HT-29 (cell line): ENCODE measurements at regions not wholly inside any gene's neighbourhood (a gene's known extent, or its start where the extent isn't known, plus 50 kb on each side); places are given as distances from the start of the nearest gene placed in this dataset.
A peak's percentile ranks its signal among the peaks of the same experiment; 100 is the strongest.

Source experiments
- DNase-seq: peaks from one replicate; pipeline ENCODE4 v3.0.0-alpha.2; 2015; ENCODE audit warnings: low spot score

- no peak for DNase-seq
Observed at GRCh38 chr10:70939441-70940003, 51.2 kb upstream of the PCBD1 start.

DNA sequence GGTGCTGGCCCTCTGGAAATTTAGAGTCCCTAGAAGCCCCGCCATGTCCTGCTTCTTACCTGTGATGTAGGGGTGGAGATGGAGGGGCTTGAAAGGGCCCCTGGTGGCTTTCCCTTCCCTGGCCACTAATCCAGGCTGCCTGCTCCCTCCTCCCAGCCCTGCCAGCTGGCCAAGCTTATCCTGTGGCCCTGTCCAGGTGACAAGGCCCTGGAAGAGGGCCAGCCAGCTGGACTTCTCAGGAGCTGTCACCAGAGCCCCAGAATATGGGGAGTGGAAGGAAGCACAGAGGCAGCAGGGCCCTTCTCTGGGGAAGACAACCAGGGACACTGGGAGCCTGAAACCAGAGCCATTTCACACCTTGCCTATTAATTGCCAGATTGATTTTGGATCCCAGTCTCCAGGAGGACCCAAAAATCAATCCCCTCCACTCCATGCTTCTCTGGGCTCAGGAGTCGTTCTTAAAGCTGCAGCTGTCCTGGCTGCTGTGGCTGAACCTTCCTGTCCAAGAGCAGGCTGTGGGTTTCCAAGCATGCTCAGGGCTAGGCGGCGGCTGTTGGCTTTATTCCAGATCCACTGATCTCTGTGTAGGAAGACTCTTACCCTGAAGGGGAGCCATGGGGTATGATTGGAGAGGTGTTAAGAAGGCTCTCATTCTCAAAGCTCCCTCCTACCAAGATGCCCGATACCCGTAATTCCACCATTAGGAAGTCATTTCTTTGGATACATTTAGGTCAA, 52.6 kb upstream of the PCBD1 start:
- peak; percentile 20 for DNase-seq

- no peak for DNase-seq
Observed at GRCh38 chr10:70942125-70942524, 53.8 kb upstream of the PCBD1 start.

DNA sequence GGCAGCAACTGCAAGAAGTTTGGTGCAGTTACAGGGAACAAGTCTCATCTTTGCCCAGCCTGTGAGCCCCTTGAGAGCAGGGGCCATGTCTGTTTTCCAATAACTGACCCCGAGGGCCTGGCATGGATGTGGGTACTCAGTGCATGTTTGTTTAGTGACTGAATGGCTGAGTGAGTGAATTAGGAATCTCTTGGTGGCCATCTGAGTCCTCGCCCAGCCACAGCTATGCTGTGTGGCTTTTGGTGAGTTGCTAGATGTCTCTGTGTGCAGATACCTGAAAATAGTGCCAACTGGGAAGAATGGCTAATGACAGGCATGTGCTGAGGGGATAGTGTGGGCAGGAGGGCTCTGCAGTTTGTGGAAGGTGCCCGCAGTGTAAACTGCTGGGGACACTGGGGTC, 54.4 kb upstream of the PCBD1 start:
- DNase-seq, result no peak

DNA sequence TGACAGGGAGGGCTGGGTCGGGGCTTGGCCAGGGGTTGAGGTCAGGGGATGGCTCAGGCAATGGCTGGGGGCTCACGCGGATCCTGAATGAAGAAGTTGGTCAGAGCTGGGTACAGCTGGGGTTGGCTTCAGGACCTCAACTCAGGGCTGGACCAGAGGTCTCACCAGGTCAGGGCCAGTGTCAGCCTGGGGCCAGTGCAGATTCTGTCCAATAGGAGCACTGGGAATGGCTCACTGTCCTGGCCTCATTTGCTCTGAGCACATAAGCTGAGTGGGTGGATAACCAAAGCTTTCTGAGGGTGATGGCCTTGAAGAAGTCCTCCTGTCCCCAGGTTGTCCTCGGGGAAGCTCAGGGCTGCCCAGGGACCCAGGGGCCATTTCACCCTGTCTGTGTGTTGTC, 54.9 kb upstream of the PCBD1 start:
- no peak for DNase-seq

DNA sequence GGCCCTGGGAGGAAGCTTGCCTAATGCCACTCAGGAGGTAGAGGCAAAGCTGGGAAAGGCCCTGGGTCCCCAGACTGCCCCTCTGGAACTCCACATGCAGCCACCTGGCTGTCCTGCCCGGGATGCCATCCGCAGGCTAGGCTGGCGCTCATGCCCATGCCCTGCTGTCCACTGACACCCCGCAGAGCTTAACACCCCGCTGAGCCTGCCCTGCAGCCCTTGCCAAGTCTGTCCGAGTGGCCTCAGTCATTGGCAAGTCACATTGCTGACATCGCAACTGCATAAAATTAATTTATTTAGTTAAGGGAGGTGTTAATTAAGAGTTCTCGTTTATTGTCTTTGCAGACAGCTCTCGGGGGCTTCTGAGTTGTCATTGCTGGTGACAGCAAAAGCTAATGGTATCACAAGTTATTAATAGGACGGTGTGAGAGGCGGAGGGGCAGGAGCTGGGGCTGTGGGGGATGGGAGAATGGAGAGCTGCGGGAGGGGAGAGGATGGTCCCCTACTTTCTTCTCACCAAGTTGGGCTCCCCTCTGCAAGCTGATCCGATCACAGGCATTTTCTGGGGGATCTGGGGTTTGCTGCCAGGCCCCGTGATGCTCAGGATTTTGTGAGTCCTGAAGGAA, 55.6 kb upstream of the PCBD1 start:
- no peak for DNase-seq

DNA sequence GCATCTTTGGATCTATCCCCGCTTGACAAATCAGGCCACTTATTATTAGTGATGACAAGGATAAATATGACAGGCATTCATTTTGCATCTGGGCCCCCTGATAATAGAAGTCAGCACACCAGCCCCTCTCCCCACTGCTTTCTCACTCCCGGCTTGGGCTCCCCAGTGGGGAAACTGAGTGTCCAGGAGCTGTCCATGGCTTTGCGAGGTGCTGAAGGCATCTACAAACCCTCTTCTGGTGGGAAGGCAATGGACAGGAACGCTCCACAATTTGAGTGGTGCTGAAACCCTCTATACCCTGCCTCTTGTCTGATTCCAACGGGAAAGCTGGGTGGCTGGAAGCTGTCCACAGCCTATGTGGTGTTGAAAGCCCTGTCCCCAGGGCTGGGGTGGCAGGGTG, 61.7 kb upstream of the PCBD1 start:
- no peak for DNase-seq

- no peak for DNase-seq
Observed at GRCh38 chr10:70950801-70951200, 62.4 kb upstream of the PCBD1 start.

- DNase-seq, result no peak
Observed at GRCh38 chr10:70952401-70952800, 64.0 kb upstream of the PCBD1 start.

GRCh38 chr10:70952921-70953320, 64.6 kb upstream of the PCBD1 start:
- no peak for DNase-seq

DNA sequence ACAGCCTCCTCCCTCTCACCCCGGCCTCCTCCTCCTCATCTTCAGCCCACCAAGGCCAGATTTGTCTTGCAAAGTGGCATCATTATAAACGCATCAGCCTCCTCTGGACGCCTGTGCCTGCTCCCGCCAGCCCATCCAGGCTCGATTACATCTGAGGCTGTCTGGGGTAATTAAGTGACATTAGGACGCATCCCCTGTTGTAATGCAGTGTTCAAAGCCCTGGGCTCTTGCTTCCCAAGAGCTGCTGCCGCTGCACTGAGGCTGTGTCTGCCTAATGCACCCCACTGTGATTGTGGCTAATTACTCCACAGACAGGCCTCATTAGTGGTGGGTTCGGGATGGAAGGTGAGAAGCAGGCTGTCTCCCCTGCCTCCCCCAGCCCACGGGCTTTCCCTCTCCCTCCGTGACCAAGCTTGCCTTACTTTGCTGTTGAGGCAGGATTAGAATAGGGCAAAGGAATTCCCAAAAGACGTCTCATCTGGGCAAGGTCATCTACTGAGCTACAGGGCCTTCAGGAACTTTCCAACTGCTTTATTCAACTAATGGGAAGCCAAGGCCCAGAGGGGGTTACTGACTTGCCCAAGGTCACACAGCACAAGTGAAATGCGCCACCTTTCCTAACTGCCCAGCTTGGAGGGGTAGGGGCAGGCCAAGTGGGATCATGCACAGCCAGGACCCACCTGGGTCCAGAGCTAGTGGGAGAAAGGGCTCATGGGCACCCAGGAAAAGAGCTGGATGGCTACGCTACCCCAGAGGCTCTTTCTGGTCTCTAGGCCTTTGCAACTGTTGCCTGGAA, 66.2 kb upstream of the PCBD1 start:
- no peak for DNase-seq

- peak; percentile 7 for DNase-seq
Observed at GRCh38 chr10:70956029-70956759, 67.8 kb upstream of the PCBD1 start.

- no peak for DNase-seq
Observed at GRCh38 chr10:70958396-70958795, 70.0 kb upstream of the PCBD1 start.

GRCh38 chr10:70960316-70960715, 72.0 kb upstream of the PCBD1 start:
- no peak for DNase-seq

- DNase-seq, result no peak
Observed at GRCh38 chr10:70960783-70961570, 72.6 kb upstream of the PCBD1 start.

GRCh38 chr10:70962686-70963085, 74.3 kb upstream of the PCBD1 start:
- no peak for DNase-seq

DNA sequence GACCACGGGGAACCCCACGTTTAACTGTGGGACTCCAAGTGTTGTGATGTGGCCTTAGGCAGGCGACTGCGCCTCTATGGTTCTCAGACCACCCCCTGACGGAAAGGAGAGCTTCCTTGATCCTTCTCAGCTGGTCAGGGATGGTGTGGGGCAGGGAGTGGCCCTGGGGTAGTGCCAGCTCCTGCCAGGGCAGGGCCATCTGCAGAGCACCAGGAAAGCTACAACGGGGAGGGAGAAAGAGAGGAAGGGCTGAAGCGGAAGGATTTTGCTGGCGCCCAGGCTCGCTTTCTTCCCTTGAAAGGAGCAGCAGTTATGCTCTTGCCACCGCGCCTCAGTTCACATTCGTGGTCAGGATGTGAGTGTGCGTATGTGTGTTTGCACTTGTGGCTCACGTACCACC, 74.9 kb upstream of the PCBD1 start:
- DNase-seq, result no peak

DNA sequence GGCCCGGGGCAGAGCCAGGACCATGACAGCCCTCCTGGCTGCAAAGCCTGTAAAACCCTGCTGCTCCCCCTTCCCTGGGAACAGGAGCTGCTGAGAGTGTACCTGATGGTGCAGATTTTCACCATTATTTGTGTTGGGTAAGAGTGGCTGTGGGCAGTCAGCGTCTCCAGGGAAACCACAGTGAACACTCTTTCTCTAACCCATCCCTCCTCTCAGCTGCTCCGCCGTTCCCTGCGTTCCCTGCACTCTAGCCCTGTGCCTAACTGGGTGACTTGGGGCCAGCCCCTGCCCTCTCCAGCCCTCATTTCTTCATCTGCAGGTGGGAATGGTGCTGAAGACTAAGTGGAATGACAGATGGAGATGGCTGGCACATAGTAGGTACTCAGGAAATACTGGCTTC, 75.9 kb upstream of the PCBD1 start:
- DNase-seq, result no peak

- DNase-seq, result no peak
Observed at GRCh38 chr10:70964881-70965280, 76.5 kb upstream of the PCBD1 start.

- no peak for DNase-seq
Observed at GRCh38 chr10:70965566-70965965, 77.2 kb upstream of the PCBD1 start.
